ENCODE measurements at regions not wholly inside any gene's neighbourhood (a gene's known extent, or its start where the extent isn't known, plus 50 kb on each side); places are given as distances from the start of the nearest gene placed in this dataset.
"Not testable (repeated sequence)": the region's sequence is repeated elsewhere in the genome, so short reads cannot be mapped to it uniquely, and the experiment has no call there.

DNA sequence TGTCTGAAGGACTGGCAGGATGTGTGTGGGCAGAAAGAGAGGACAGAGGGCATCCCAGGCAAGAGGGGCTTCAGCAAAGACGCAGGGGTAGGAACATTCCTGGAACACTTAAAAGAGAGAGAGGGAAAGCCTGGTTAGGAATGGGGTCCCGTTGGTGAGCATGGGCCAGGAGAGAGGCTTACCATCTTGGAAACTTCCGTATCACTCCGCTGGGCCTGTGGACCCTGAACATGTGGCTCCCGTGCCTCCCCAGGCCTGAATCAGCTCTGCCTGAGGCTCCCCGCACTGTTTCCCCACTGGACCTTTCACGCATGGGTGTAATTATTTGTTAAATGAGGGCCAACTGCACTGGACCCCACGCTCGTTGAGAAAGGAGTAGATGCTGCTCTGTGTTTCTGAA lies 191.1 kb upstream of the GLI2 start:
- no peaks in the 10 kb centered on the region for H3K4me1 Mint-ChIP-seq (ENCODE audit: low read depth)
- no peak overlapping the region for H3K4me3 Mint-ChIP-seq
- no peaks in the 10 kb centered on the region for H3K36me3 Mint-ChIP-seq (ENCODE audit: low read depth)
- no peak overlapping the region for H3K27ac Mint-ChIP-seq
- no peaks in the 10 kb centered on the region for H3K9me3 Mint-ChIP-seq
- peaks cover 5% of the 10 kb centered on the region for H3K27me3 Mint-ChIP-seq (ENCODE audit: low read depth)

GRCh38 chr2:120545007-120545406 lies 190.7 kb upstream of the GLI2 start:
- H3K9me3 Mint-ChIP-seq = not testable (repeated sequence)

GRCh38 chr2:120545521-120546047 lies 190.1 kb upstream of the GLI2 start:
- Mint-ChIP-seq H3K36me3 (ENCODE audit: low read depth) (no peaks in the 10 kb centered on the region), H3K27me3 (ENCODE audit: low read depth) (peaks cover 5% of the 10 kb centered on the region), H3K27ac (no peak overlapping the region), H3K4me3 (no peak overlapping the region), H3K9me3 (no peaks in the 10 kb centered on the region), H3K4me1 (ENCODE audit: low read depth) (no peaks in the 10 kb centered on the region)

More at GRCh38 chr2:120545007-120545406, 190.7 kb upstream of the GLI2 start:
- not testable (repeated sequence) for H3K4me1 Mint-ChIP-seq (ENCODE audit: low read depth); H3K27me3 Mint-ChIP-seq (ENCODE audit: low read depth); H3K4me3 Mint-ChIP-seq; H3K27ac Mint-ChIP-seq; H3K36me3 Mint-ChIP-seq (ENCODE audit: low read depth)

GRCh38 chr2:120546048-120546864 lies 189.4 kb upstream of the GLI2 start:
- H3K9me3 Mint-ChIP-seq = no peaks in the 10 kb centered on the region
- peaks cover 5% of the 10 kb centered on the region for H3K27me3 Mint-ChIP-seq (ENCODE audit: low read depth)
- no peak overlapping the region for H3K4me3 Mint-ChIP-seq
- no peak overlapping the region for H3K27ac Mint-ChIP-seq
- no peaks in the 10 kb centered on the region for H3K4me1 Mint-ChIP-seq (ENCODE audit: low read depth)
- no peaks in the 10 kb centered on the region for H3K36me3 Mint-ChIP-seq (ENCODE audit: low read depth)

- no peaks in the 10 kb centered on the region for H3K9me3 Mint-ChIP-seq
- no peak overlapping the region for H3K4me3 Mint-ChIP-seq
- no peaks in the 10 kb centered on the region for H3K36me3 Mint-ChIP-seq (ENCODE audit: low read depth)
- no peak overlapping the region for H3K27ac Mint-ChIP-seq
- H3K27me3 Mint-ChIP-seq (ENCODE audit: low read depth) = peaks cover 5% of the 10 kb centered on the region
- H3K4me1 Mint-ChIP-seq (ENCODE audit: low read depth) = no peaks in the 10 kb centered on the region
Observed at GRCh38 chr2:120546865-120547390, 188.7 kb upstream of the GLI2 start.

- H3K4me1 Mint-ChIP-seq (ENCODE audit: low read depth) = no peaks in the 10 kb centered on the region
- no peaks in the 10 kb centered on the region for H3K9me3 Mint-ChIP-seq
- H3K4me3 Mint-ChIP-seq = no peak overlapping the region
- H3K36me3 Mint-ChIP-seq (ENCODE audit: low read depth) = no peaks in the 10 kb centered on the region
- H3K27ac Mint-ChIP-seq = no peak overlapping the region
- peaks cover 6% of the 10 kb centered on the region for H3K27me3 Mint-ChIP-seq (ENCODE audit: low read depth)
Observed at GRCh38 chr2:120547662-120548061, 188.0 kb upstream of the GLI2 start.

GRCh38 chr2:120548627-120549608 lies 186.8 kb upstream of the GLI2 start:
- peaks cover 15% of the 10 kb centered on the region for H3K27me3 Mint-ChIP-seq (ENCODE audit: low read depth)
- no peaks in the 10 kb centered on the region for H3K9me3 Mint-ChIP-seq
- H3K4me3 Mint-ChIP-seq = no peak overlapping the region
- H3K27ac Mint-ChIP-seq = no peak overlapping the region
- no peaks in the 10 kb centered on the region for H3K4me1 Mint-ChIP-seq (ENCODE audit: low read depth)
- no peaks in the 10 kb centered on the region for H3K36me3 Mint-ChIP-seq (ENCODE audit: low read depth)

GRCh38 chr2:120549841-120550240 lies 185.8 kb upstream of the GLI2 start:
- no peaks in the 10 kb centered on the region for H3K36me3 Mint-ChIP-seq (ENCODE audit: low read depth)
- peaks cover 14% of the 10 kb centered on the region for H3K27me3 Mint-ChIP-seq (ENCODE audit: low read depth)
- H3K4me1 Mint-ChIP-seq (ENCODE audit: low read depth) = no peaks in the 10 kb centered on the region
- H3K27ac Mint-ChIP-seq = no peak overlapping the region
- no peak overlapping the region for H3K4me3 Mint-ChIP-seq
- no peaks in the 10 kb centered on the region for H3K9me3 Mint-ChIP-seq

- Mint-ChIP-seq H3K27me3 (ENCODE audit: low read depth) (peaks cover 14% of the 10 kb centered on the region), H3K9me3 (no peaks in the 10 kb centered on the region), H3K4me3 (no peak overlapping the region), H3K4me1 (ENCODE audit: low read depth) (no peaks in the 10 kb centered on the region), H3K27ac (no peak overlapping the region), H3K36me3 (ENCODE audit: low read depth) (no peaks in the 10 kb centered on the region)
Observed at GRCh38 chr2:120550282-120550681, 185.4 kb upstream of the GLI2 start.

GRCh38 chr2:120550893-120551446 lies 184.7 kb upstream of the GLI2 start:
- Mint-ChIP-seq H3K9me3 (no peaks in the 10 kb centered on the region), H3K36me3 (ENCODE audit: low read depth) (no peaks in the 10 kb centered on the region), H3K4me3 (no peak overlapping the region), H3K27me3 (ENCODE audit: low read depth) (peaks cover 14% of the 10 kb centered on the region), H3K4me1 (ENCODE audit: low read depth) (no peaks in the 10 kb centered on the region), H3K27ac (no peak overlapping the region)

GRCh38 chr2:120551522-120551921 lies 184.1 kb upstream of the GLI2 start:
- no peak overlapping the region for H3K4me3 Mint-ChIP-seq
- no peaks in the 10 kb centered on the region for H3K36me3 Mint-ChIP-seq (ENCODE audit: low read depth)
- no peaks in the 10 kb centered on the region for H3K9me3 Mint-ChIP-seq
- H3K27ac Mint-ChIP-seq = no peak overlapping the region
- H3K27me3 Mint-ChIP-seq (ENCODE audit: low read depth) = peaks cover 14% of the 10 kb centered on the region
- H3K4me1 Mint-ChIP-seq (ENCODE audit: low read depth) = no peaks in the 10 kb centered on the region

GRCh38 chr2:120552079-120552478 lies 183.6 kb upstream of the GLI2 start:
- no peaks in the 10 kb centered on the region for H3K36me3 Mint-ChIP-seq (ENCODE audit: low read depth)
- H3K27ac Mint-ChIP-seq = no peak overlapping the region
- no peaks in the 10 kb centered on the region for H3K9me3 Mint-ChIP-seq
- no peaks in the 10 kb centered on the region for H3K4me1 Mint-ChIP-seq (ENCODE audit: low read depth)
- H3K27me3 Mint-ChIP-seq (ENCODE audit: low read depth) = peaks cover 14% of the 10 kb centered on the region
- H3K4me3 Mint-ChIP-seq = no peak overlapping the region

DNA sequence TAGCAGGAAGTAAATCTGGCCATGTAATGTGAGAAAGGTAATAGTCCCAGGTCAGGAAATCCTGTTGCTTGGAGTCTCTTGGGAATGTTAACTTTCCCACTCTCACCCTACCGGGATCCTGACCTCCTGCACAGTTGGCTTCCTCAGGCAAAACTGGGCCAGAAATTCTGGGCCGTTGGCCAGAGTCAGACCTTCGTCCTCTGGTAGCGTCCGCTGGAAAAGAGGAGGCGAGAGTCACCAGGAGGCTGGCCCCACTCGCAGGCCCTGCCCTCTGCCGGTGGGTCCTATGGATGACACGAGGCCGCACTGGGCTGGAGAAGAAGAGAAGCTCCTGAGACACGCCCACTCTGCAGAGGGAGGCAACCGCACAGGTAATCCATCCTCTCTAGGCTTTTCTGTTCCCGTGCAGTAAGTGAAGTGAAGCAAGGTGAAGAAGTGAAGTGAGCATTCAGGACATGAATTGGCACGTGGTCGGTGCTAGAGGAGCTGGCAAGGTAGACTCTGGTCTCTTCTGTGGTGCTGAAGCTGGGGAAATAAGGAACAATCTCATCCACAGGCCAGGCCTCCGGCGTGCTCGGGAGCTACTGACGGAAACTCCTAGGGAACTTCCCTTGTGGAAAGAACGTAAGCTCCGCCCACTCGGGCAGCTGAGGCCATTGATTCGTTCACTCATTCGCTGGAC lies 182.7 kb upstream of the GLI2 start:
- Mint-ChIP-seq H3K36me3 (ENCODE audit: low read depth) (no peaks in the 10 kb centered on the region), H3K4me1 (ENCODE audit: low read depth) (no peaks in the 10 kb centered on the region)

GRCh38 chr2:120554625-120555032 lies 181.0 kb upstream of the GLI2 start:
- Mint-ChIP-seq H3K4me3 (no peak overlapping the region), H3K27me3 (ENCODE audit: low read depth) (peaks cover 14% of the 10 kb centered on the region), H3K27ac (no peak overlapping the region)

More for the DNA sequence above, 182.7 kb upstream of the GLI2 start:
- peaks cover 14% of the 10 kb centered on the region for H3K27me3 Mint-ChIP-seq (ENCODE audit: low read depth)
- H3K27ac Mint-ChIP-seq = no peak overlapping the region
- H3K9me3 Mint-ChIP-seq = no peaks in the 10 kb centered on the region
- H3K4me3 Mint-ChIP-seq = no peak overlapping the region

More at GRCh38 chr2:120554625-120555032, 181.0 kb upstream of the GLI2 start:
- Mint-ChIP-seq H3K9me3 (no peaks in the 10 kb centered on the region), H3K36me3 (ENCODE audit: low read depth) (no peaks in the 10 kb centered on the region), H3K4me1 (ENCODE audit: low read depth) (no peaks in the 10 kb centered on the region)
